Upper lobe of left lung (tissue), 4 donors: ENCODE measurements at regions not wholly inside any gene's neighbourhood (a gene's known extent, or its start where the extent isn't known, plus 50 kb on each side); places are given as distances from the start of the nearest gene placed in this dataset.

Experiments
- CTCF ChIP-seq, 6 experiments: fragments of 450-650 bp in 4 of 6; fragments of 200-600 bp in 2 of 6; sonication (generic) in 2 of 6; IDR thresholded peaks; one replicate each; pipeline ENCODE4 v1.5.1; 2016 to 2019; ENCODE audit warnings: antibody characterized with exemption in 6 of 6
- EP300 ChIP-seq, 4 donors: sonication (generic); formaldehyde crosslinking; IDR thresholded peaks; one replicate each; pipeline ENCODE4 v1.5.1; 2017; ENCODE audit warnings: antibody characterized with exemption in 4 of 4, control low read depth in 2 of 4
- POLR2A ChIP-seq, 4 donors: fragments of 450-650 bp; IDR thresholded peaks; one replicate each; pipeline ENCODE4 v1.5.1; 2016 to 2017; ENCODE audit warnings: antibody characterized with exemption in 4 of 4, mild to moderate bottlenecking in 2 of 4

GRCh38 chr11:127632976-127633680 is 632.6 kb upstream of the KIRREL3 start:
- TF ChIP-seq CTCF (IDR thresholded peaks at IDR 0.05): no peak
- TF ChIP-seq EP300 (IDR thresholded peaks at IDR 0.05): no peak
- no peak for TF ChIP-seq POLR2A (IDR thresholded peaks at IDR 0.05)
